HG03469 (cell line): ENCODE measurements at regions not wholly inside any gene's neighbourhood (a gene's known extent, or its start where the extent isn't known, plus 50 kb on each side); places are given as distances from the start of the nearest gene placed in this dataset.

Experiments
- ATAC-seq: cut with Tn5 transposase; IDR thresholded peaks from one replicate; pipeline ENCODE4 v1.9.1; 2021; ENCODE audit warnings: mild to moderate bottlenecking, moderate library complexity, moderate number of reproducible peaks; ENCODE audit not compliant: unreplicated experiment

DNA sequence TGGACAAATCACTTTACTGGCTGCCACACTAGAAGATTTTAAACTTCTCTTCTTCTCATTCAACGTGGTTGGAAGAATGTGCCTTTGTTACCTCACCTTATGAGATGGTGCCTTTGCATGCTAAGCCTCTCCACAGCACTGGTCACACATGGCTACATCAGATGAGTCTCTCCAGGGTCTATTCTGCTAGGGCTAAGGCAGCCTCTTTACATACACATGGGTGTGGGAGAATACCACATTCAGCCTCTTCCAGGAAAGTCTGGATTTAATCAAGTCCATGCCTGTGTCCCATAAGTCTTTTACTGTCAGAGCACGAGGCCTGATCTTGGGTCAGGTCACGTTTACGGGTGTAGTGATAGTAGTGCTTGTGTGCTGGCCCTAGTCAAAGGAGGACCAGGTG, 701.5 kb downstream of the SORCS3 start:
- ATAC-seq, result no peak

GRCh38 chr10:105339669-105340068, 698.6 kb downstream of the SORCS3 start:
- no peak for ATAC-seq

DNA sequence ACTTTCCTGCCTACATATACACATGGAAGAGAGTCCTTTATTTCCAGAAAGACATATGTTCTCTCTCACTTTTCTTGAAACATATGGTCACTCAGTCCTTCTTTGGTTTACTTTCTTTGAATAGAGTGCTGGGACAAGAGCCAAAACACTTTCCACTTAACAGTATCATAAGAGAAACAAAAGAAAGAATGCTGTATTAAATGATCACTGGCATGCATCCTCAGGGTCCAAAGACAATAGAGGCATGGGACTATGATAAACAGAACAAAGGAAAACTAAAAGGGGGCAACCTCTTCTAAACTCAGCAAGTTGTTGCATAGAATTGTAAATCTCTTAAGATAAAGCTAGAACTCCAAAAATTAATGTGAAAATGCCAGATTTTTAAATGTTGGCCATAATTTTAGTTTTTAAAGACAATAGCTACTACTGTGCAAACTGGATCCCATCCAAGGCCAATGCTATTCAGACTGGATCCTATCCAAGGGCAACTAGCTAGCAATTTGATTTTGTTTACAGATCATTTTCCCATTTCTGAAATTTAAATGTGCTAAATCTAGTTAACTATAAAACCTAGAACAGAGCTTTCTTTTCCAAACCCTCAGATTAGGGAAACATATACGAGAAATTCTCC, 687.5 kb downstream of the SORCS3 start:
- ATAC-seq, result no peak
